H4 (cell line): ENCODE measurements at regions not wholly inside any gene's neighbourhood (a gene's known extent, or its start where the extent isn't known, plus 50 kb on each side); places are given as distances from the start of the nearest gene placed in this dataset.

Experiments used
- DNase-seq: peaks from one replicate; pipeline ENCODE4 v3.0.0-alpha.2; 2015; ENCODE audit warnings: low spot score

DNA sequence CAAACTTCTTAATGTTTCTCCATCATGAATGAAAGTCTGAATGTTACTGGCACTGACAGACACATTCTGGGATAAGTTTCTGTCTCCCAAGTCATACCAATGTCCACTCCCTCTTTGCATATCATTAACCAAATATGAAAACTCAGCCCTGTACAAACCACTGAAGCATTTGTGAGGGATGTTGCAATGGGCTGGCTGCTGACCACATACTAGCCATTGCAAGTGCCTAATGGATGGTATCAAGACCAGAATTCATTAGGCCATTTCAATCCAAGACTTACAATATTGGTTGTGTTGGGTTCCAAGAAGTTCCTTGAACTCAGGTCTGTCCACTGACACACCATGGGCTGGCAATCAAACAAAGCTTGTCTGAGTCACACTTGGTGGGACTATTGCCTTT lies 73.8 kb downstream of the CBLN2 start:
- no peak for DNase-seq

GRCh38 chr18:72468021-72468710 lies 76.0 kb downstream of the CBLN2 start:
- no peak for DNase-seq

DNA sequence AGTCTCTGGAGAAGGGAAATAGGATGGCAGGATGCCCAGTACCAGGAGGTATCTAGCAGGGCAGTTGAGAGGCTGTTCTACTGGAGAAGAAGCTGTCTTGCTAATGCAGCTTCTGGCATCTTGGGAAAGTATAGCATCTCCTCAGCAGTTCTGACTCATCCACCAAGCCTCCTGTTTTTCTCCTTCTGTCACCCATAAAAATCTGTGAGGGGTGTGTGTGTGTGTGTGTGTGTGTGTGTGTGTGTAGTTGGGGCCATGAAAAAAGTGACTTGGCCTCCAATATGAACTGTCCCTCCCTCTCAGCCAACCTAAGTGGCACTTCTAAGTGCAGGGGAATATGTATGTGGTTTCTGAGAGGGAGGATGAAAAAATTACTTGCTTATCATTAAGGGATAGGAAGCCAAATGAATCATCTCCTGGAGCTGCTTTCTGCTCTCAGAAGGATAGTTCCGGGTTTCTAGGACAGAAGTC lies 83.9 kb downstream of the CBLN2 start:
- DNase-seq, result peak; percentile 79

GRCh38 chr18:72458271-72458670 lies 85.9 kb downstream of the CBLN2 start:
- no peak for DNase-seq

- DNase-seq, result peak; percentile 25
These were observed 87.3 kb downstream of the CBLN2 start for GRCh38 chr18:72456802-72457201.

DNA sequence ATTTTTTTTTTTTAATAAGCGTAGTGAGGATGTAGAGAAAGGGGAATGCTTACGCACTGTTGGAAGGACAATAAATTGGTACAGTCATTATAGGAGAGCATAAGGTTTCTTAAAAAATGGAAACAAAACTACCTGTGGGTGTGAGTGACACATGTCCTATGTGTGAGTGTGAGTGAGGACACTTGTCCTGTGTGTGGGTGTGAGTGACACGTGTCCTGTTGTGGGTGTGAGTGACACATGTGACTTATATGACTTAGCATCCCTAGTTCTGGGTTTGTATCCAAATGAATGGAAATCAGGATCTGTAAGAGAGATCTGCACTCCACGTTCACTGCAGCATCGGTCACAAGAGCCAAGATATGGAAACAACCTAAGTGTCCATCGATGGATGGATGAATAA lies 91.8 kb downstream of the CBLN2 start:
- no peak for DNase-seq

DNA sequence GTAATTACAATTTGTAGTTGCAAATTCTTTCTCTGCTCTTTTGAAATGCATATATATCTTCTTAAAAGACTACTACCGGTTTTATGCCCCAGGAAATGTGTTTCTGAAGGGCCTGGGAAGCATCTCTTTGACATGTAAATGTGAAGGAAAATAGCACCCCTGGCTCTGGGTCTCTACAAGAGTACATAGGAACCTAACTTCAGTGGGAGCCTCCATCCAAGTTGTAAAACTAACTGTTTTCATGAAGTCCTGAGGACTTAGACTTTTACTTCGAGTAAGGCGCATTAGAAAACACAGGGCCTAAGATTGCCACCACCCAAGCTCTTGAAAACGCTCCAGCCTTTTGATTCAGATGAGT lies 99.4 kb downstream of the CBLN2 start:
- DNase-seq, result no peak

- DNase-seq, result no peak
These were observed 99.9 kb downstream of the CBLN2 start for GRCh38 chr18:72444111-72444797.

- DNase-seq, result peak; percentile 45
These were observed 107.7 kb downstream of the CBLN2 start for GRCh38 chr18:72436401-72436800.

- DNase-seq, result no peak
These were observed 110.4 kb downstream of the CBLN2 start for GRCh38 chr18:72433756-72434155.

GRCh38 chr18:72427721-72428120 lies 116.4 kb downstream of the CBLN2 start:
- DNase-seq, result peak; percentile 32

DNA sequence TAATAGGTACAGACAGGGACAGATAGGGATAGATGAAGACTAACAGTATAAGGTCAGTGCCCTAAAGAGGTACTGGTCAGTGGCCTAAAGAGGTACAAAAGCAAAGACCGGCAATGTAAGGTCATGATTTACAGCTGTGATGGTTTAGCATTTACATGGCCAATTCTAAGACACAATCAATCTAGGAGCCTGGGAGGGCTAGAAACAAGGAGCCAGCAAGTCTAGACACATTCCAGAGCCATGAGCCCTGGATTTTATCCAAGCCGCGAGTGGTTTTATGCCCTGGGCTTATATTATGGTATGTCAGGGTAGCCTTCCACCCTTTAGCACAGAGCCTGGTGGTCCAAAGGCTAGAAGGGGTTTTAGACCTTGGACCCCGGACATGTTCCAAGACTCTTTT lies 124.2 kb downstream of the CBLN2 start:
- no peak for DNase-seq

DNA sequence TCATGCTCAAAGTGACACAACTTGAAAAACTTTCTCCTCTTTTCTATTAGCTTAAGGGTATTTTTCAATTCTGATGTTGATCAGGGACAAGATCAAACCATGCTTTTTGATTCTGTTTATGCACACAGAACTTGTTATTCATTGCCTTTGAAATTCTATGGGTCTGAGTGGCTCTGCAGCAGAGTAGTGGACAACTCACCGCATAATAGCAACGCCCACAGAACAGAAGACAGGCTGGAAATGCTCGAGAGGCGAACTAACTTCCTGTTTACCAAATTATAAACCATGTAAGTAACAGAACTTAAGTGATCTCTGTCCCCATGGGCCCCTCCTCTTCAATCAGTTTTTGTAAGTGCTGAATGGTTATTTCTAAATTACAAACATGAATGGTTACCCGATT lies 131.2 kb downstream of the CBLN2 start:
- DNase-seq, result peak; percentile 33

DNA sequence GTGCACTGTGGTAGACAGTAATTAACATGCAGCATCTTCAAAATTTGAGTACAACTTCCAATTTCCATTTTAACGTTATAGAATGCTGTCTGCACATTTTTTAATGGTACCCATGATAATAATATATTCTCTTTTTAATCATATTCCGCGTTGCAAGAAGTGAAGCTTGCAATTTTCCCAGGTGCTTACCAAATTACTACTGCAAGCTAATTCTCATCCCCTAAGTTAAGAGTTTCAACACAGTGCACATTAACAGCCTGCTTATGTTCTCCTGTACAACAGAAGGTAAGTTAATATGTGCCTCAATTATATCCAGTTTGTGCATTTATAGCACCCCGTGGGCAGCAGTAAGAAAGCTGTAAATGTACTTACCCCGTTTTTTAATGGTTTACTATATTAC lies 132.9 kb downstream of the CBLN2 start:
- no peak for DNase-seq

- DNase-seq, result peak; percentile 77
These were observed 133.7 kb downstream of the CBLN2 start for GRCh38 chr18:72410399-72410798.

DNA sequence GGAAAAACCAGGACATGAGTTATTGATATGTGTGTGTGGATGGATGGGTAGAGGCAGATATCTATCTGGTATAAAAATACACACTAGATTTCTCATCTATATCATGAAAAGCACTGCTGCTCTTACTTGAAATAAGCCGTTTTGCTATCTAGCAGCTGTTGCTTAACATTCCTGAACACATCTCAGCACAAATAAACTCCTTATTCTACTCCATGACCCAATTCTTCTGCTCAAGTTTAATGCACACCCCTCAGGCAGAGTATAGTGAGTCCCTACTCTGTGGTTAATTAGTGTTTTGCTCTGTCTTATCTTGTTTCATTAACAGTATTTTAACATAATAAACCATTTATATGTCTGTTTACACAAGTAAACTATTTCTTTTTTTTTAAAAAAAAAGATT lies 134.2 kb downstream of the CBLN2 start:
- peak; percentile 57 for DNase-seq

DNA sequence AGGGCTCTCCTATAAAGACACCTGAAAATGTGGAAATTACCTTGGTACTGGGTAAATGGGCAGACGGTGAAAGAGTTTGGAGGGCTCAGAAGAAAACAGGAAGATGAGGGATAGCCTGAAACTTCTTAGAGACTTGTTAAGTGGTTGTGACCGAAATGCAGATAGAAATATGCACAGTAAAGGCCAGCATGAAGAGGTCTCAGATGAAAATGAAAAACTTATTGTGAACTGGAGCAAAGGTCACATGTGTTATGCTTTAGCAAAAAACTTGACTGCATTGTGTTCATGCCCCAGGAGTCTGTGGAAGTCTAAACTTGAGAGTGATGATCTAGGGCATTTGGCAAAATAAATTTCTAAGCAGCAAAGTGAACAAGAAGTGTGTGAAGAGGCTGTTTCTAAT lies 137.1 kb downstream of the CBLN2 start:
- no peak for DNase-seq

DNA sequence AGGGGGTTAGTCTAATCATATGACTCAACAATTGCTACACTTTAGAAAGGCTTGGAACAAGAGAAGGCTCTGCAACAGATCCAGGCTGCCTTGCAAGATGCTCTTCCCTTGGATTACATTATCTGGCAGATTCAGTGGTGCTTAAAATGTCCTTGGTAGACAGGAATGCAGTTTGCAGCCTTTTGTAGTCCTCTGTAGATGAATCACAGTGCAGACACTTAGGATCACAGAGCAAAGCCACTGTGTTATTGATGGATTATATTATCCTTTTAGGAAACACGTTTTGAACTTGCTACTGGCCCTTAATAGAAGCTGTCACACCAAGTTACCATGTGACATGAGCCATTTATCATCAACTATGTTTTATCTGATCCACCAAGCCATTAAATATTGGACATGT lies 152.2 kb downstream of the CBLN2 start:
- no peak for DNase-seq

GRCh38 chr18:72391427-72391826 lies 152.7 kb downstream of the CBLN2 start:
- DNase-seq, result no peak

GRCh38 chr18:72378016-72378415 lies 166.1 kb downstream of the CBLN2 start:
- no peak for DNase-seq

GRCh38 chr18:72376256-72376655 lies 167.9 kb downstream of the CBLN2 start:
- DNase-seq, result no peak

DNA sequence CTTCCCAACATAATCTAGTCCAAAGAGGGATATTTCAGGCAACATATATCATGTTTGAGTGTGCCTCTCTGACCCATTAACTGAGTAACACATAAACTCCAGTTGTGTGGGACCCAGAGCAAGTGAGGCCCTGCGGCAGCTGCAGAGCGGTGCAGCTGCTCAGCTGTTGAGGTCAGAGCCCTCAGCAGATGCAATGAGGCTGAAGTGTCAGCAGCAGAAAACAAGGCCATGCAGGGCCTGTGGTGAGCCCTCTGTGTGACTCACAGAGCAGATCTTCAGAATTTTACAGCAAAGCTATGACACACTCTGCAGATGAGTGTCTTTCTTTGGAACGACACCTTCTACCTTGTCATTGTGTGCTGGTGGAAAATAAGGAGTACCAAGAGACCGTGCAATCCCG lies 168.5 kb downstream of the CBLN2 start:
- peak; percentile 64 for DNase-seq

DNA sequence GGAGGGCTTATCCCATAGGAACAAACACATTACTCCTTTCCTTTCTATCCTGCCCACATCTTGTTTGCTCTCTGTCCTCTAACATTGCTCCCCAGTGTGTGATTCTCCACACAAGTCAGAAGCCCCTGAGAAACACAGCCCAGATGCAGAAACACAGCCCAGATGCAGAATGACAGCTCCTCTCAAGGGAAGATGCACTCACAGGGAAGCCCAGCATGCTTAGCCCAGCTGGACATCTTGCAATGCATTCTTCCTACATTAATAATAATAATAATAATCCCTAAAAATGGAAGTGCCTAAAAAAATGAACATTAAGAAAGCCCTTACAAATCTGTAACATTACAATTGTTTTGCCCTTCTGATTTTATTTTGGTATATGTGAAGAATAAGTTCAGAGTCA lies 172.1 kb downstream of the CBLN2 start:
- DNase-seq, result no peak

- DNase-seq, result no peak
These were observed 175.8 kb downstream of the CBLN2 start for GRCh38 chr18:72368308-72368707.
